Effector memory CD8-positive, alpha-beta T cell (primary cell): ENCODE measurements at regions not wholly inside any gene's neighbourhood (a gene's known extent, or its start where the extent isn't known, plus 50 kb on each side); places are given as distances from the start of the nearest gene placed in this dataset.
"Not testable (repeated sequence)": the region's sequence is repeated elsewhere in the genome, so short reads cannot be mapped to it uniquely, and the experiment has no call there.

Source experiments
- ATAC-seq: fragments of 150-1000 bp; cut with Tn5 transposase; replicated peaks from 2 replicates; pipeline ENCODE4 v1.10.0; 2021; ENCODE audit warnings: mild to moderate bottlenecking, moderate library complexity
- DNase-seq, 3 experiments: peaks; one replicate each; pipeline ENCODE4 v3.0.0; 2021
- H3K27ac Mint-ChIP-seq, 2 donors: one replicate each; pipeline ENCODE4 v1.8.0; 2022; ENCODE audit warnings: mild to moderate bottlenecking in 2 of 2, mixed read lengths in 2 of 2, moderate library complexity in 2 of 2
- H3K27me3 Mint-ChIP-seq, 2 donors: one replicate each; pipeline ENCODE4 v1.8.0; 2022; ENCODE audit warnings: mixed read lengths in 2 of 2
- H3K36me3 Mint-ChIP-seq: one replicate; pipeline ENCODE4 v1.8.0; 2022; ENCODE audit warnings: mild to moderate bottlenecking, moderate library complexity, mixed read lengths; ENCODE audit not compliant: insufficient read depth
- H3K4me1 Mint-ChIP-seq, 2 donors: one replicate each; pipeline ENCODE4 v1.8.0; 2022; ENCODE audit warnings: low read depth in 2 of 2, mixed read lengths in 2 of 2
- H3K4me3 Mint-ChIP-seq, 2 donors: one replicate each; pipeline ENCODE4 v1.8.0; 2022; ENCODE audit warnings: mild to moderate bottlenecking in 2 of 2, mixed read lengths in 2 of 2, moderate library complexity in 2 of 2
- H3K9me3 Mint-ChIP-seq, 2 donors: one replicate each; pipeline ENCODE4 v1.8.0; 2022; ENCODE audit warnings: mixed read lengths in 2 of 2

DNA sequence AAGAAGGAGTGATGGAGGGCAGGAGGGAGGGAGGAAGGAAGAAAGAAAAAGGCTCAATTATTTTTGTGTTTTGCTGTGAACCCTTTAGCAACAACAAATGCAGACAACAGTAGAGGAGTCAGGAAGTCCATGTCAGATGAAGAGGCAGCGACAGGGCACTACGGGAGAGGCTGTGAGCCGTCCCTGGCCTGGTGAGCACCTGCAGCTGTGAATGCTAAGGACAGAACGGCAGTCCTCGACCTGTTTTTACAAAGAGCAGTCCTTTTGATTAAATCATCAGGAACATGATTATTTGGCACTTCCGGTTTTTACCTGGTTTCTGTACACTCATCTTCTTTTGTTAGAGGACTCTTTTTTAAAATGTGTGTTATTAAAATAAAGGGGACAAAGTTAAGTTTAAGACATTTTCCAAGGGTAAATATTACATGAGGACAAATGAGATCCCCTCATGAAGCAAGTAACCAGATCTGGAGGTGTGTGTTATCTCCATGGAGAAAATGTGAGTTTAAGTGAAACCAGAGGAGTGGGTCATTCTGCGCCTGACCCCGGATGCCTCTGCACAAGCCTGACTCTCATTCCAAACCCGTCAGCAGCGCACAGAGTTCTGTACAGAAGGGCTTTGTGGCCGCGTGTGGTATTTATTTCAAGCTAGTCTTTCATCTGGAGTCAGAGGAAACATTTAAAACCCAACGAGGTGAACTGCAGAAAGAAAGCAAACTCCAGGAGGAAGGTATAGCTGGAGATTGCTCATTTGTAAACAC lies 492.5 kb downstream of the SOX11 start:
- no peaks in the 10 kb centered on the region for H3K36me3 Mint-ChIP-seq
- DNase-seq: no peak
- no peak for ATAC-seq
- H3K27me3 Mint-ChIP-seq: peaks cover 0 to 4% of the 10 kb centered on the region in 2 donors
- no peak overlapping the region for H3K4me3 Mint-ChIP-seq
- peaks cover 18 to 26% of the 10 kb centered on the region in 2 donors for H3K9me3 Mint-ChIP-seq
- no peaks in the 10 kb centered on the region for H3K4me1 Mint-ChIP-seq
- no peak overlapping the region for H3K27ac Mint-ChIP-seq

DNA sequence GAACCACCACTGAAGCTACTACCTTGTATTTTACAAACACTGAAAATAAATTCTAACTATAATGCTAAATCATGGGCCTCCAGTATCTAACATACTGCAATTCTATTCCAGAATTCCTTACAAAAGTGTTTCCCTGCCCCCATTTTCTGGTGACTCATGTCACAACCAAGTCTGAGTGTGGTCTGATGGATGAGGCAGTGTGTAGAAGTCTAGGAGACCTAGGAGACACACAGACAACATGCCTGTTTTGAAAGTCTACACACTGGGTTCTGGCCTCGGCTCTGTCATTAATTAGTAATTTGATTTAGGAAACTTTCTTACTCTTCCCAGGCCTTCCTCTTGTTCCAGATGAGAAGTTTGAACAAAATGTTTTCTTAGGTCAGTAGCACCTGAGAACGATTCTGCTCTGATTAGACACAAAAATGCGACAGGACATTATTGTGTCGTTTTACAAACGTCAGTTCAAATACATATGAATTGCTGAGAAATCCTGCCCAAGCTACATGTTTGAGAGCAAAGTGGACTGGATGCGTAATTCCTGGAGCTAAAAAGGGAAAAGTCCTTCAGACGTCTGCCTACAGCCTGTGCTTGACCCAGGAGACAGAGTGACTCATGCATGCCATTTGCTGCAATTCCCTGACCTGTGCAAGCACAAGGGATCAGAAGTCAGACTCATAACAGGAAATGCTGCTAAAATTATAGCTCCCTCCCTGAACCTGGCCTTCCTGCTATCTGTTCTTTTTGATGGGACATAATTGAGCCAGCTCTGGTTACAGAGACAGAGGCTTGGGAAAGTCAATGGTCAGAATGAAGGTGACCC lies 494.4 kb downstream of the SOX11 start:
- Mint-ChIP-seq H3K9me3 (peaks cover 19 to 30% of the 10 kb centered on the region in 2 donors), H3K4me3 (no peak overlapping the region), H3K4me1 (no peaks in the 10 kb centered on the region), H3K36me3 (no peaks in the 10 kb centered on the region), H3K27me3 (no peaks in the 10 kb centered on the region), H3K27ac (no peak overlapping the region)
- ATAC-seq (no peak), DNase-seq (no peak)

- H3K27ac Mint-ChIP-seq: no peak overlapping the region
- no peaks in the 10 kb centered on the region for H3K36me3 Mint-ChIP-seq
- no peak overlapping the region for H3K4me3 Mint-ChIP-seq
- peaks cover 6 to 8% of the 10 kb centered on the region in 2 donors for H3K9me3 Mint-ChIP-seq
- no peak for DNase-seq
- H3K4me1 Mint-ChIP-seq: no peaks in the 10 kb centered on the region
- H3K27me3 Mint-ChIP-seq: no peaks in the 10 kb centered on the region
- ATAC-seq: no peak
These were observed 504.3 kb downstream of the SOX11 start for GRCh38 chr2:6196449-6196848.

DNA sequence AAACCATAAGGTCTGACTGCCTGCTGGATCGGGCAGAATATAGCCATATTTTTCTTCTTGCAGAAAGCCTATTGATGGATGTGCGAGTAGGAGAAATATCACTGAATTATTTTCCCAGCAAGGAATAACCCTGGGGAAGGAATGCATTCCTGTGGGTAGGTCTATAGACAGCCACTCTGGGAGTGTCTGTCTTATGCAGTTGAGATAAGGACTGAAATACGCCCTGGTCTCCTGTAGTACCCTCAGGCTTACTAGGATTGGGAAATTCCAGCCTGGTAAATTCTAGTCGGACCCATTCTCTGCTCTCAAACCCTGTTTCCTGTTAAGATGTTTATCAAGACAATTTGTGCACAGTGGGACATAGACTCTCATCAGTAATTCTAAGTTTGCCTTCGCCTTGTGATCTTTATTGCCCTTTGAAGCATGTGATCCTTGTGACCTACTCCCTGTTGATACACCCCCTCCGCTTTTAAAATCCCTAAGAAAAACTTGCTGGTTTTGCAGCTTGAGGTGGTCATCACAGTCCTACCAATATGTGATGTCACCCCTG lies 506.3 kb downstream of the SOX11 start:
- H3K27ac Mint-ChIP-seq, DNase-seq, H3K4me3 Mint-ChIP-seq, H3K36me3 Mint-ChIP-seq, H3K27me3 Mint-ChIP-seq, ATAC-seq, H3K4me1 Mint-ChIP-seq: not testable (repeated sequence)
- H3K9me3 Mint-ChIP-seq: peaks cover 7 to 13% of the 10 kb centered on the region in 2 donors

GRCh38 chr2:6202756-6203155 lies 510.6 kb downstream of the SOX11 start:
- Mint-ChIP-seq H3K27me3 (no peaks in the 10 kb centered on the region), H3K4me1 (no peaks in the 10 kb centered on the region), H3K9me3 (peaks cover 8 to 17% of the 10 kb centered on the region in 2 donors), H3K27ac (no peak overlapping the region), H3K4me3 (no peak overlapping the region), H3K36me3 (no peaks in the 10 kb centered on the region)
- DNase-seq: no peak
- ATAC-seq: no peak

- H3K27ac Mint-ChIP-seq: no peak overlapping the region
- no peaks in the 10 kb centered on the region for H3K36me3 Mint-ChIP-seq
- H3K4me3 Mint-ChIP-seq: no peak overlapping the region
- no peaks in the 10 kb centered on the region for H3K27me3 Mint-ChIP-seq
- H3K9me3 Mint-ChIP-seq: peaks cover 6 to 20% of the 10 kb centered on the region in 2 donors
- DNase-seq (no peak), ATAC-seq (no peak)
- no peaks in the 10 kb centered on the region for H3K4me1 Mint-ChIP-seq
These were observed 511.2 kb downstream of the SOX11 start for GRCh38 chr2:6203291-6203959.

- H3K9me3 Mint-ChIP-seq: peaks cover 12 to 18% of the 10 kb centered on the region in 2 donors
- DNase-seq (no peak), ATAC-seq (no peak)
- H3K36me3 Mint-ChIP-seq: no peaks in the 10 kb centered on the region
- no peak overlapping the region for H3K4me3 Mint-ChIP-seq
- H3K27me3 Mint-ChIP-seq: no peaks in the 10 kb centered on the region
- no peak overlapping the region for H3K27ac Mint-ChIP-seq
- no peaks in the 10 kb centered on the region for H3K4me1 Mint-ChIP-seq
These were observed 514.7 kb downstream of the SOX11 start for GRCh38 chr2:6206882-6207281.

DNA sequence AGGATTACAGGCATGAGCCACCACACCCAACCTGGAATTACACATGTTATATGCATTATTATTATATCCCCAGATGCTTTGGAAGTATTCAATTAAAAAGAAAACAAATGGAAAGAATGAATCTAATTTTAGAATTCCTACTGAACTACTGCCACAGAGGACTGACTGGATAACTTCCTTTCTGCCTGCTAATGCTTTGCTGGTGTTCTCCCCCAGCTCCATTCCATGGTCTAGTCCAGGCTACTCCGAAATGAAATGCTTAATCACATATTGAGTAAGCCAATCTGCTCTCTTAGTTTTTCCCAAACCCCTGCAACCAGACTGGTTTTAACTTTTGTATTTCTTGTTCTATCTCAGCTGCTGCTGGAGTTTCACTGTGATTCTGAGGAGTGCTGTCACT lies 519.1 kb downstream of the SOX11 start:
- Mint-ChIP-seq H3K4me3 (no peak overlapping the region), H3K4me1 (no peaks in the 10 kb centered on the region), H3K27ac (no peak overlapping the region), H3K36me3 (no peaks in the 10 kb centered on the region), H3K9me3 (peaks cover 9 to 11% of the 10 kb centered on the region in 2 donors), H3K27me3 (no peaks in the 10 kb centered on the region)
- ATAC-seq: no peak
- DNase-seq: no peak

- DNase-seq (no peak), ATAC-seq (no peak)
- H3K27ac Mint-ChIP-seq: no peak overlapping the region
- H3K27me3 Mint-ChIP-seq: no peaks in the 10 kb centered on the region
- no peak overlapping the region for H3K4me3 Mint-ChIP-seq
- H3K9me3 Mint-ChIP-seq: peaks cover 8 to 9% of the 10 kb centered on the region in 2 donors
- H3K4me1 Mint-ChIP-seq: no peaks in the 10 kb centered on the region
- no peaks in the 10 kb centered on the region for H3K36me3 Mint-ChIP-seq
These were observed 520.3 kb downstream of the SOX11 start for GRCh38 chr2:6212491-6212890.

GRCh38 chr2:6213056-6213780 lies 521.0 kb downstream of the SOX11 start:
- Mint-ChIP-seq H3K36me3 (no peaks in the 10 kb centered on the region), H3K27me3 (no peaks in the 10 kb centered on the region), H3K27ac (no peak overlapping the region), H3K4me1 (no peaks in the 10 kb centered on the region), H3K9me3 (peaks cover 8% of the 10 kb centered on the region in 2 donors), H3K4me3 (no peak overlapping the region)
- DNase-seq (no peak), ATAC-seq (no peak)

DNA sequence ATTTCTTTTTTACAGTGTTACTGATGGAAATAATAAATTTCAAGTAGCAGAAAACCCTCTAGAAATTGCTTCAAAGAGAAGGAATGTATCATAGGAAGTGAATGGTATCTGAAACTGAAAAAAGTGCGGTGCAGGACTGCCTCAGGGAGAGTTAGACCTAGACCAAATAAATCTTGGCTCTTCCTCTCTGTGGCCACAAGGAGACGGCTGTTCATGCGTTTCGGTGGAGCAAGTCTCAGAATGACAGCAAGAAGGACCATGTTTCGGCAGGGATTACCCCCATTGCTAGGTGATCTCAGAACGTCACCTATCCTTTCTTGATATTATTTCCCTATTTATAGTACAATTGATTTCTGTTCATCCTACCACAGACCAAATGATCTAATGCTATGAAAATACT lies 522.3 kb downstream of the SOX11 start:
- Mint-ChIP-seq H3K27me3 (no peaks in the 10 kb centered on the region), H3K4me3 (no peak overlapping the region), H3K27ac (no peak overlapping the region), H3K4me1 (no peaks in the 10 kb centered on the region), H3K36me3 (no peaks in the 10 kb centered on the region), H3K9me3 (peaks cover 0 to 9% of the 10 kb centered on the region in 2 donors)
- DNase-seq (no peak), ATAC-seq (no peak)

DNA sequence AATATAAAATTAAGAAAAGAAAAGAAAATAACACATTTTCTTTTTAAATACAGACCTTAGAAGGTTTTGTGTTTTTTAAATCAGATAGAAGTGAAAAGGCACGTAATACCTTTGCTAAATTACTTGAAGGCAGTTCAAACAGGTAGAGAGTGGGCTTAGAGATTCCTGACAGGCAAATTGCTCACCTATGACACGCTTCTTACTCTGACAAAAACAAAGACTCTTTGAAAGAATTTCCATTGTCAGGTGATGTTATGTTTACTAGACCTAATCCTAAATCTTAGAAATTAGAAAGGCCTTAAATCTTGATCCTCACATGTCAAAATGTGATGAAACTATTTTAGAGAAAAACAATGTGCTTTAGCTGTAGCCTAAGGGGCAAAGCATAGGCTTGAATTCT lies 522.9 kb downstream of the SOX11 start:
- no peaks in the 10 kb centered on the region for H3K27me3 Mint-ChIP-seq
- H3K9me3 Mint-ChIP-seq: peaks cover under 1 to 9% of the 10 kb centered on the region in 2 donors
- H3K4me3 Mint-ChIP-seq: no peak overlapping the region
- H3K27ac Mint-ChIP-seq: no peak overlapping the region
- ATAC-seq (no peak), DNase-seq (no peak)
- H3K36me3 Mint-ChIP-seq: no peaks in the 10 kb centered on the region
- H3K4me1 Mint-ChIP-seq: no peaks in the 10 kb centered on the region

GRCh38 chr2:6216234-6216633 lies 524.0 kb downstream of the SOX11 start:
- Mint-ChIP-seq H3K27ac (no peak overlapping the region), H3K4me1 (no peaks in the 10 kb centered on the region), H3K27me3 (no peaks in the 10 kb centered on the region), H3K36me3 (no peaks in the 10 kb centered on the region), H3K9me3 (peaks cover 12 to 13% of the 10 kb centered on the region in 2 donors), H3K4me3 (no peak overlapping the region)
- no peak for DNase-seq
- no peak for ATAC-seq
